ENCODE measurements at regions not wholly inside any gene's neighbourhood (a gene's known extent, or its start where the extent isn't known, plus 50 kb on each side); places are given as distances from the start of the nearest gene placed in this dataset.

DNA sequence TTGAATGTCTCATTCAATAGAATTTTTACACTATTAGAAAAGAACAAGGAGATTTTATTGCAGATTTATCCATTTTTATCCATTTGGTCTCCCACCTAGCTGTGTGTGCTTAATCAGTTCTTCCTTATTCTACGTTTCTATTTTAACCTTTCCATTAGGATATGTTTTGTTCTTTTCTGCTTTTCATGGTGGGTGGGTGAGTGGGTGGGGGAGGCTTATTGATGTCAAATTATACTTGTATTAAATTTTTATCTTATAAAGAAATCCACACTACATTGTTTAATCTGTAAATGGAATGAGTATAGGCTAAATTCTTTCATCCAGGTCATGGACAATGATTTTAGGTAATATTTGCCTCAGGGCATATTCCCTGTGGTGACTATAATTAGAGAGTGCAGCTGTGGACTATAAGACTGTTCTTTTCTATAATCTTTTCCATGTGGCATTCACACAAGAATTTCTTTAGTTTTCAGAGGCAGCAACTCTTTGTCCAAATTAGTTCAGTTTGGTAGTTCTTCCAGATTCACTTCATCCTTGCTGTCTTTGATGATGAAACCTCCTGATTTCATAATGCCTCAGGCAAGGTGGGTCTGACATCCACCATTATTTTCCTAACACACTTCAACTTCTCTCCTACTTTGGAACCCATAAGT, 2451.8 kb downstream of the PCDH7 start:
- TF ChIP-seq, protein P1, sequence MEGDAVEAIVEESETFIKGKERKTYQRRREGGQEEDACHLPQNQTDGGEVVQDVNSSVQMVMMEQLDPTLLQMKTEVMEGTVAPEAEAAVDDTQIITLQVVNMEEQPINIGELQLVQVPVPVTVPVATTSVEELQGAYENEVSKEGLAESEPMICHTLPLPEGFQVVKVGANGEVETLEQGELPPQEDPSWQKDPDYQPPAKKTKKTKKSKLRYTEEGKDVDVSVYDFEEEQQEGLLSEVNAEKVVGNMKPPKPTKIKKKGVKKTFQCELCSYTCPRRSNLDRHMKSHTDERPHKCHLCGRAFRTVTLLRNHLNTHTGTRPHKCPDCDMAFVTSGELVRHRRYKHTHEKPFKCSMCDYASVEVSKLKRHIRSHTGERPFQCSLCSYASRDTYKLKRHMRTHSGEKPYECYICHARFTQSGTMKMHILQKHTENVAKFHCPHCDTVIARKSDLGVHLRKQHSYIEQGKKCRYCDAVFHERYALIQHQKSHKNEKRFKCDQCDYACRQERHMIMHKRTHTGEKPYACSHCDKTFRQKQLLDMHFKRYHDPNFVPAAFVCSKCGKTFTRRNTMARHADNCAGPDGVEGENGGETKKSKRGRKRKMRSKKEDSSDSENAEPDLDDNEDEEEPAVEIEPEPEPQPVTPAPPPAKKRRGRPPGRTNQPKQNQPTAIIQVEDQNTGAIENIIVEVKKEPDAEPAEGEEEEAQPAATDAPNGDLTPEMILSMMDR (IDR thresholded peaks at IDR 0.05), result no peak
- TF ChIP-seq POLR2A (IDR thresholded peaks at IDR 0.05), result no peak
